Astrocyte (in vitro differentiated cells and primary cell): ENCODE measurements at regions not wholly inside any gene's neighbourhood (a gene's known extent, or its start where the extent isn't known, plus 50 kb on each side); places are given as distances from the start of the nearest gene placed in this dataset.
"Not testable (repeated sequence)": the region's sequence is repeated elsewhere in the genome, so short reads cannot be mapped to it uniquely, and the experiment has no call there.

Experiments used
- DNase-seq: peaks from one replicate; pipeline ENCODE4 v3.0.0-alpha.2; 2010; ENCODE audit warnings: low read depth
- FAIRE-seq: peaks from 2 replicates; lab custom pipeline; 2011; peaks lifted over from hg19 to GRCh38; lab: Jason Lieb, UNC
- H2AFZ ChIP-seq: 2 replicates; pipeline ENCODE4 v1.6.0; 2012; ENCODE audit warnings: low read depth, low read length, inconsistent platforms
- H3K27ac ChIP-seq: 2 replicates; pipeline ENCODE4 v1.5.1; 2011; ENCODE audit warnings: low read depth, low read length, inconsistent platforms
- H3K27me3 ChIP-seq: 2 replicates; pipeline ENCODE4 v1.6.0; 2011; ENCODE audit warnings: low read length, inconsistent platforms; ENCODE audit not compliant: insufficient read depth
- H3K36me3 ChIP-seq: 2 replicates; pipeline ENCODE4 v1.5.1; 2011; ENCODE audit warnings: low read length, inconsistent platforms; ENCODE audit not compliant: insufficient read depth
- H3K4me1 ChIP-seq: 2 replicates; pipeline ENCODE4 v1.5.1; 2011; ENCODE audit warnings: low read length, inconsistent platforms; ENCODE audit not compliant: insufficient read depth
- H3K4me2 ChIP-seq: 2 replicates; pipeline ENCODE4 v1.6.0; 2012; ENCODE audit warnings: low read length, inconsistent platforms
- H3K4me3 ChIP-seq: 2 replicates; pipeline ENCODE4 v1.5.1; 2011; ENCODE audit warnings: low read depth, mild to moderate bottlenecking, low read length, inconsistent platforms; ENCODE audit not compliant: insufficient read depth
- H3K79me2 ChIP-seq: 2 replicates; pipeline ENCODE4 v1.6.0; 2012; ENCODE audit warnings: mild to moderate bottlenecking, low read length, inconsistent platforms; ENCODE audit not compliant: insufficient read depth
- H3K9ac ChIP-seq: 2 replicates; pipeline ENCODE4 v1.6.0; 2012; ENCODE audit warnings: mild to moderate bottlenecking, low read length, inconsistent platforms
- H3K9me3 ChIP-seq: 2 replicates; pipeline ENCODE4 v1.5.1; 2012; ENCODE audit warnings: low read depth, mild to moderate bottlenecking, low read length, inconsistent platforms; ENCODE audit not compliant: insufficient read depth
- H4K20me1 ChIP-seq: 2 replicates; pipeline ENCODE4 v1.6.0; 2012; ENCODE audit warnings: low read length, inconsistent platforms; ENCODE audit not compliant: insufficient read depth
- H3K27ac Mint-ChIP-seq: one replicate; pipeline ENCODE4 v1.8.0; 2021; ENCODE audit warnings: mild to moderate bottlenecking, mixed read lengths; ENCODE audit not compliant: unreplicated experiment
- H3K27me3 Mint-ChIP-seq: one replicate; pipeline ENCODE4 v1.8.0; 2021; ENCODE audit warnings: low read depth, mixed read lengths; ENCODE audit not compliant: unreplicated experiment
- H3K36me3 Mint-ChIP-seq: one replicate; pipeline ENCODE4 v1.8.0; 2021; ENCODE audit warnings: low read depth, mixed read lengths; ENCODE audit not compliant: unreplicated experiment
- H3K4me1 Mint-ChIP-seq: one replicate; pipeline ENCODE4 v1.8.0; 2021; ENCODE audit warnings: low read depth, mixed read lengths; ENCODE audit not compliant: unreplicated experiment
- H3K4me3 Mint-ChIP-seq: one replicate; pipeline ENCODE4 v1.8.0; 2021; ENCODE audit warnings: mild to moderate bottlenecking, moderate library complexity, mixed read lengths; ENCODE audit not compliant: unreplicated experiment
- H3K9me3 Mint-ChIP-seq: one replicate; pipeline ENCODE4 v1.8.0; 2021; ENCODE audit warnings: mild to moderate bottlenecking, mixed read lengths; ENCODE audit not compliant: unreplicated experiment
- EZH2 ChIP-seq: IDR thresholded peaks from 2 replicates; pipeline ENCODE4 v1.6.1; 2012; ENCODE audit warnings: mild to moderate bottlenecking, low read length, inconsistent platforms; ENCODE audit not compliant: insufficient read depth
- TF ChIP-seq, protein P1 (sequence below): IDR thresholded peaks from 2 replicates; pipeline ENCODE4 v1.5.1; 2011; ENCODE audit warnings: low read depth, mild to moderate bottlenecking, inconsistent platforms, low read length, moderate library complexity; ENCODE audit not compliant: insufficient read depth

DNA sequence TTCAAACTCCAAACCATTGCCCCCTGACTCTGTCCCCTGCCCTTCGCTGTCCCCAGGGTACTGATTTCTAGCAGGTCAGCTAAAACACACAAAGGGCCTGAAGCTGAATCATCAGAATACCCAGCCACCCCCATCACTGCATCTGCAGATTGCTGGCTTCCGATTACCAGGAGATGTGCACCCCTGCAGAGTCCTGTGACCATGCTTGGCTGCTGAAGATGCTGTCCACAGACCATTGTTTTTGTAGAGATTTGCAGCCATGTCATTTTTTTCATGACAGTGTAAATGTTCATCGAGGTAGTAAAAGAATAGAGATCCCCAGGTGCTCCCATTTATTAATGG lies 463.3 kb downstream of the STK39 start:
- Mint-ChIP-seq H3K27ac (peak overlapping the region; percentile 95), H3K9me3 (no peaks in the 10 kb centered on the region), H3K4me1 (peaks cover 27% of the 10 kb centered on the region), H3K27me3 (no peaks in the 10 kb centered on the region), H3K36me3 (no peaks in the 10 kb centered on the region), H3K4me3 (no peak overlapping the region)
- Histone ChIP-seq H3K36me3 (no peaks in the 10 kb centered on the region), H3K4me2 (peak overlapping the region; percentile 60), H4K20me1 (no peaks in the 10 kb centered on the region), H3K9me3 (no peaks in the 10 kb centered on the region), H2AFZ (no peak overlapping the region), H3K79me2 (no peaks in the 10 kb centered on the region), H3K27me3 (no peaks in the 10 kb centered on the region), H3K27ac (peak overlapping the region; percentile 77), H3K4me1 (peaks cover 15% of the 10 kb centered on the region), H3K4me3 (no peak overlapping the region), H3K9ac (peak overlapping the region; percentile 41)
- no peak for DNase-seq
- FAIRE-seq, result no peak
- TF ChIP-seq, protein P1, sequence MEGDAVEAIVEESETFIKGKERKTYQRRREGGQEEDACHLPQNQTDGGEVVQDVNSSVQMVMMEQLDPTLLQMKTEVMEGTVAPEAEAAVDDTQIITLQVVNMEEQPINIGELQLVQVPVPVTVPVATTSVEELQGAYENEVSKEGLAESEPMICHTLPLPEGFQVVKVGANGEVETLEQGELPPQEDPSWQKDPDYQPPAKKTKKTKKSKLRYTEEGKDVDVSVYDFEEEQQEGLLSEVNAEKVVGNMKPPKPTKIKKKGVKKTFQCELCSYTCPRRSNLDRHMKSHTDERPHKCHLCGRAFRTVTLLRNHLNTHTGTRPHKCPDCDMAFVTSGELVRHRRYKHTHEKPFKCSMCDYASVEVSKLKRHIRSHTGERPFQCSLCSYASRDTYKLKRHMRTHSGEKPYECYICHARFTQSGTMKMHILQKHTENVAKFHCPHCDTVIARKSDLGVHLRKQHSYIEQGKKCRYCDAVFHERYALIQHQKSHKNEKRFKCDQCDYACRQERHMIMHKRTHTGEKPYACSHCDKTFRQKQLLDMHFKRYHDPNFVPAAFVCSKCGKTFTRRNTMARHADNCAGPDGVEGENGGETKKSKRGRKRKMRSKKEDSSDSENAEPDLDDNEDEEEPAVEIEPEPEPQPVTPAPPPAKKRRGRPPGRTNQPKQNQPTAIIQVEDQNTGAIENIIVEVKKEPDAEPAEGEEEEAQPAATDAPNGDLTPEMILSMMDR, result no peak
- no peak for TF ChIP-seq EZH2

DNA sequence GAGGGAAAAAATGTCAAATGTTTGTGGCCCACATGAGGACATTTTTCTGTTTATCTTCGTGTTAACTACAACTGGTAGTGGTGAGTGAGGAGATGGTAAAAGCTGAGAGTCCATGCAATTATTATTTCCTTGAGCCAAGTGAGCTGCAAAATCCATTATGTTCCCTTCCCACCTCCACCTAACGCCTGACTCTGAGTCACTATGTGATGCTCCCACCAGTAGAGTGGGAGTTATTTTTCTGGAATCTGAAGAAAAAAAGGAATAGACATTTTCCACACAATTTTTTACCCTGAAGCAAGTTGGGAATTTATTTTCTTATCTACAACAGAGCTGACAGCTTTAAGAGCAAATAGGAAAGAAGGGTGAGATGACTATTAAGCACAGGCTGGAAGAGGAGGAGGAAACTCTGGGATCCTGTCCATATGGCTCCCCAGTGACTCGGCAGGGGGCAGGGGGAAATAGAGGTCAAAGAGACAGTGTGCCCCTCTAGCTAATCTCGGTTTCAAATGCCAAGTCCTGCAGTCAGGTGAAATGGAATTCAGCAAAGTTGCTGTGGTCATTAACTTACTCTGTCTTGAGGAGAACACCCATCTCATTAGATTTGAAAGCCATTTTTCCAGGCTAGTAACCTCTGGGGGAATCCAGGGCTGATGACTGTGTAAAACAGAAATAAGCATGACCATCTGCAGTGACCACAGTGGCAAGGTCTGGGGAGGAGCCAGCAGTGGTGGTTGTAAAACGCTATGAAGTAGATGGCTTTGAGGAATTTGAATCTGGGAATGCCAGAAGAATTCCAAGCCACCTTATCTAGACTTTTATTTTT lies 463.9 kb downstream of the STK39 start:
- peak overlapping the region; percentile 57 for H3K4me3 Mint-ChIP-seq
- no peaks in the 10 kb centered on the region for H3K27me3 ChIP-seq
- peak overlapping the region; percentile 13 for H2AFZ ChIP-seq
- no peaks in the 10 kb centered on the region for H4K20me1 ChIP-seq
- no peaks in the 10 kb centered on the region for H3K36me3 ChIP-seq
- no peak for FAIRE-seq
- peak overlapping the region; percentile 95 for H3K27ac Mint-ChIP-seq
- H3K36me3 Mint-ChIP-seq, result no peaks in the 10 kb centered on the region
- H3K27ac ChIP-seq, result peak overlapping the region; percentile 77
- peak; percentile 86 for DNase-seq
- no peaks in the 10 kb centered on the region for H3K27me3 Mint-ChIP-seq
- no peak overlapping the region for H3K4me3 ChIP-seq
- H3K9me3 ChIP-seq, result no peaks in the 10 kb centered on the region
- H3K4me2 ChIP-seq, result peak overlapping the region; percentile 60
- H3K4me1 Mint-ChIP-seq, result peaks cover 27% of the 10 kb centered on the region
- TF ChIP-seq EZH2, result no peak
- TF ChIP-seq, protein P1, result no peak
- no peaks in the 10 kb centered on the region for H3K79me2 ChIP-seq
- peaks cover 15% of the 10 kb centered on the region for H3K4me1 ChIP-seq
- peak overlapping the region; percentile 41 for H3K9ac ChIP-seq
- no peaks in the 10 kb centered on the region for H3K9me3 Mint-ChIP-seq

DNA sequence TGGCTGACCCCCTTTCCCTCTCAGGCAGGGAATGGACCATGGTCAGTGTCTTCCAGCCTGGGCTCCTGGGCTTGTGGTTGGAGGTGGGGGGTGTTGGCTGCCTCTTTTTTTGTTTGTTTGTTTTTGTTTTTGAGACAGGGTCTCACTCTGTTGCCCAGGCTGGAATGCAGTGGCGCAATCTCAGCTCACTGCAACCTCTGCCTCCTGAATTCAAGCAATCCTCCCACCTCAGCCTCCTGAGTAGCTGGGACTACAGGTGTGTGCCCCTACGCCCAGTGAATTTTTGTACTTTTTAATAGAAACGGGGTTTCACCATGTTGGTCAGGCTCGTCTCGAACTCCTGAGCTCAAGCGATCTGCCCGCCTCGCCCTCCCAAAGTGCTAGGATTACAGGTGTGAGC lies 465.8 kb downstream of the STK39 start:
- H3K4me1 Mint-ChIP-seq, result peaks cover 27% of the 10 kb centered on the region
- not testable (repeated sequence) for H3K27me3 Mint-ChIP-seq, H3K4me3 ChIP-seq, H3K27ac ChIP-seq, H2AFZ ChIP-seq, DNase-seq, H3K79me2 ChIP-seq, H4K20me1 ChIP-seq, H3K36me3 ChIP-seq, H3K4me2 ChIP-seq, H3K4me3 Mint-ChIP-seq, H3K27ac Mint-ChIP-seq, H3K9me3 ChIP-seq, H3K36me3 Mint-ChIP-seq, H3K9ac ChIP-seq, H3K27me3 ChIP-seq, H3K9me3 Mint-ChIP-seq, FAIRE-seq
- H3K4me1 ChIP-seq, result peaks cover 15% of the 10 kb centered on the region
